ENCODE measurements at regions not wholly inside any gene's neighbourhood (a gene's known extent, or its start where the extent isn't known, plus 50 kb on each side); places are given as distances from the start of the nearest gene placed in this dataset.

DNA sequence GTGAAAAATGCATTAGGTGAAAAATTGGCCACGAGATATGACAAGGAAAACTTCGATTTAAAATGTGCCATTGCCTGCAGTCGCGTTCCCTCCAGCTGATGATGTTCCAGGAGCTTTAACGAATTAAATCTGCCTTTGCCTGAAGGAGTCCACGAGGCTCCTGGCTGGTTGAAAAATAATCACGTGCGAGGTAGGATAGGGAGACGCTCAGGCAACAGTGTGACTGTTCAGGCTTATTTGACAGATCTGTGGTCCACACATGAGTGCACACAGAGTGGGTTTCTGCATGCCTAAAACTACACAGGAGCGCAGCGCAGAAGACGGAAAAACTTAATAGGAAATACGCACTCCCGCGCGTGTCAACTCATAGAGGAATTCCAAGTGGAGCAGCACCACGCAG lies 204.0 kb upstream of the PITRM1 start:
- no peaks in the 10 kb centered on the region for H3K27me3 Mint-ChIP-seq
- Histone ChIP-seq H2AFZ (ENCODE audit: insufficient read depth, low read depth, low read length, poor library complexity, severe bottlenecking) (no peak overlapping the region), H3K4me3 (ENCODE audit: control extremely low read depth in 1 of 5, extremely low read depth in 1 of 5, insufficient read depth in 1 of 5, low read depth in 2 of 5, low read length in 4 of 5) (no peak overlapping the region), H4K20me1 (ENCODE audit: control insufficient read depth, insufficient read depth, low read length, poor library complexity, severe bottlenecking) (no peaks in the 10 kb centered on the region), H3K27me3 (replicated peaks in 1 of 4; ENCODE audit: control extremely low read depth in 1 of 4, control insufficient read depth in 3 of 4, insufficient read depth in 4 of 4, low read length in 3 of 4) (no peaks in the 10 kb centered on the region), H3K4me2 (replicated peaks; ENCODE audit: low read depth, low read length, poor library complexity, severe bottlenecking) (no peak overlapping the region), H3K79me2 (ENCODE audit: control insufficient read depth, insufficient read depth, low read length) (no peaks in the 10 kb centered on the region), H3K9ac (ENCODE audit: low read length) (no peak overlapping the region), H3K9me3 (ENCODE audit: control extremely low read depth in 1 of 3, control insufficient read depth in 2 of 3, insufficient read depth in 1 of 3, low read length in 2 of 3) (peaks cover 0 to 21% (median 4%) of the 10 kb centered on the region in 3 donors), H3K4me1 (ENCODE audit: control insufficient read depth in 2 of 2, insufficient read depth in 2 of 2, low read length in 2 of 2) (no peaks in the 10 kb centered on the region), H3K27ac (ENCODE audit: low read length in 2 of 2) (no peak overlapping the region), H3K36me3 (replicated peaks in 1 of 2; ENCODE audit: control extremely low read depth in 1 of 2, control insufficient read depth in 1 of 2, extremely low read depth in 1 of 2, insufficient read depth in 2 of 2, low read length in 1 of 2) (no peaks in the 10 kb centered on the region)
- DNase-seq, result no peak
- POLR2A ChIA-PET, result no interaction called here
- no peaks in the 10 kb centered on the region for H3K4me1 Mint-ChIP-seq
- no peak for ATAC-seq (ENCODE audit: low read depth)
- CTCF ChIA-PET, result no interaction called here
- WGBS (ENCODE audit: insufficient coverage), result 96% methylated on average over 17 of the region's 17 CpGs
- no peak overlapping the region for H3K27ac Mint-ChIP-seq
- intact Hi-C loops (cut with micrococcal nuclease), result no loop called here
- TF ChIP-seq EZH2 (IDR thresholded peaks at IDR 0.05; ENCODE audit: borderline replicate concordance, insufficient read depth, low read depth, low read length, poor library complexity, severe bottlenecking), result no peak
- TF ChIP-seq, protein P1, sequence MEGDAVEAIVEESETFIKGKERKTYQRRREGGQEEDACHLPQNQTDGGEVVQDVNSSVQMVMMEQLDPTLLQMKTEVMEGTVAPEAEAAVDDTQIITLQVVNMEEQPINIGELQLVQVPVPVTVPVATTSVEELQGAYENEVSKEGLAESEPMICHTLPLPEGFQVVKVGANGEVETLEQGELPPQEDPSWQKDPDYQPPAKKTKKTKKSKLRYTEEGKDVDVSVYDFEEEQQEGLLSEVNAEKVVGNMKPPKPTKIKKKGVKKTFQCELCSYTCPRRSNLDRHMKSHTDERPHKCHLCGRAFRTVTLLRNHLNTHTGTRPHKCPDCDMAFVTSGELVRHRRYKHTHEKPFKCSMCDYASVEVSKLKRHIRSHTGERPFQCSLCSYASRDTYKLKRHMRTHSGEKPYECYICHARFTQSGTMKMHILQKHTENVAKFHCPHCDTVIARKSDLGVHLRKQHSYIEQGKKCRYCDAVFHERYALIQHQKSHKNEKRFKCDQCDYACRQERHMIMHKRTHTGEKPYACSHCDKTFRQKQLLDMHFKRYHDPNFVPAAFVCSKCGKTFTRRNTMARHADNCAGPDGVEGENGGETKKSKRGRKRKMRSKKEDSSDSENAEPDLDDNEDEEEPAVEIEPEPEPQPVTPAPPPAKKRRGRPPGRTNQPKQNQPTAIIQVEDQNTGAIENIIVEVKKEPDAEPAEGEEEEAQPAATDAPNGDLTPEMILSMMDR (IDR thresholded peaks at IDR 0.05), result no peak
- H3K9me3 Mint-ChIP-seq (ENCODE audit: insufficient read depth), result peaks cover 2% of the 10 kb centered on the region
- no peak overlapping the region for H3K4me3 Mint-ChIP-seq

DNA sequence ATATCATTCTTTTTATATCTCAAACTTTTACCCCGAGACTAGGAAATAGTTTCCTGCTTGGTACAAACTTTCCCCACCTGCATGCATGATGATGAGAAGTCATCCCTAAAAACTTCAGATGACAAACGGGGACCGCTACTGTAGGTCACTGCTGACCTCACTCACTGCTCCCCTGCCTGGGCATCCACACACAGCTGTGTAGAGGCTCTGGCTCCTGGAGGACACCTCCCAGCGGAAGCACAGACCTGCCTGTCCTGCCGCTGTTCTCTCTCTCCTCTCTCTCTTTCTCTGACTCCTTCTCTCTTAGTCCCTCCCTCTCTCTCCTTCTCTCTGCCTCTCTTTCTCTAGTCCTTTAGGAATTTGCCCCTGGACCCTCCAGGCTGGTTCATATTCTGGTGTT lies 202.9 kb upstream of the PITRM1 start:
- TF ChIP-seq, protein P1 (IDR thresholded peaks at IDR 0.05), result no peak
- TF ChIP-seq EZH2 (IDR thresholded peaks at IDR 0.05; ENCODE audit: borderline replicate concordance, insufficient read depth, low read depth, low read length, poor library complexity, severe bottlenecking), result no peak

More for the DNA sequence above, 202.9 kb upstream of the PITRM1 start:
- no peak overlapping the region for H3K27ac Mint-ChIP-seq
- H3K27me3 ChIP-seq (replicated peaks in 1 of 4; ENCODE audit: control extremely low read depth in 1 of 4, control insufficient read depth in 3 of 4, insufficient read depth in 4 of 4, low read length in 3 of 4), result no peaks in the 10 kb centered on the region
- DNase-seq, result no peak
- H2AFZ ChIP-seq (ENCODE audit: insufficient read depth, low read depth, low read length, poor library complexity, severe bottlenecking), result no peak overlapping the region
- peaks cover 2% of the 10 kb centered on the region for H3K9me3 Mint-ChIP-seq (ENCODE audit: insufficient read depth)
- H3K4me3 ChIP-seq (ENCODE audit: control extremely low read depth in 1 of 5, extremely low read depth in 1 of 5, insufficient read depth in 1 of 5, low read depth in 2 of 5, low read length in 4 of 5), result no peak overlapping the region
- no peaks in the 10 kb centered on the region for H3K27me3 Mint-ChIP-seq
- no peak overlapping the region for H3K4me2 ChIP-seq (replicated peaks; ENCODE audit: low read depth, low read length, poor library complexity, severe bottlenecking)
- WGBS (ENCODE audit: insufficient coverage), result 94% methylated on average over 4 of the region's 5 CpGs
- H3K9ac ChIP-seq (ENCODE audit: low read length), result no peak overlapping the region
- intact Hi-C loops (cut with micrococcal nuclease), result no loop called here
- H3K9me3 ChIP-seq (ENCODE audit: control extremely low read depth in 1 of 3, control insufficient read depth in 2 of 3, insufficient read depth in 1 of 3, low read length in 2 of 3), result peaks cover 0 to 18% (median 4%) of the 10 kb centered on the region in 3 donors
- no peak overlapping the region for H3K27ac ChIP-seq (ENCODE audit: low read length in 2 of 2)
- H3K36me3 ChIP-seq (replicated peaks in 1 of 2; ENCODE audit: control extremely low read depth in 1 of 2, control insufficient read depth in 1 of 2, extremely low read depth in 1 of 2, insufficient read depth in 2 of 2, low read length in 1 of 2), result no peaks in the 10 kb centered on the region
- no peaks in the 10 kb centered on the region for H3K79me2 ChIP-seq (ENCODE audit: control insufficient read depth, insufficient read depth, low read length)
- no peaks in the 10 kb centered on the region for H4K20me1 ChIP-seq (ENCODE audit: control insufficient read depth, insufficient read depth, low read length, poor library complexity, severe bottlenecking)
- ATAC-seq (ENCODE audit: low read depth), result no peak
- no peaks in the 10 kb centered on the region for H3K4me1 ChIP-seq (ENCODE audit: control insufficient read depth in 2 of 2, insufficient read depth in 2 of 2, low read length in 2 of 2)
- ChIA-PET CTCF (no interaction called here), POLR2A (no interaction called here)
- no peaks in the 10 kb centered on the region for H3K4me1 Mint-ChIP-seq
- no peak overlapping the region for H3K4me3 Mint-ChIP-seq

Data from B cell (primary cell).